ENCODE measurements at regions not wholly inside any gene's neighbourhood (a gene's known extent, or its start where the extent isn't known, plus 50 kb on each side); places are given as distances from the start of the nearest gene placed in this dataset.

GRCh38 chr2:15092691-15093090, 460.2 kb downstream of the LRATD1 start:
- H3K4me3 ChIP-seq (ENCODE audit: low read depth, low read length) = no peak overlapping the region
- TF ChIP-seq CTCF (IDR thresholded peaks at IDR 0.05; ENCODE audit: low read depth, low read length, missing control alignments) = no peak
- DNase-seq (ENCODE audit: low read depth) = no peak

- TF ChIP-seq CTCF (IDR thresholded peaks at IDR 0.05; ENCODE audit: low read depth, low read length, missing control alignments) = no peak
- H3K4me3 ChIP-seq (ENCODE audit: low read depth, low read length) = no peak overlapping the region
- DNase-seq (ENCODE audit: low read depth) = no peak
These were observed 461.6 kb downstream of the LRATD1 start for GRCh38 chr2:15094161-15094560.

GRCh38 chr2:15096873-15097272, 464.3 kb downstream of the NBAS start:
- no peak for DNase-seq (ENCODE audit: low read depth)
- no peak overlapping the region for H3K4me3 ChIP-seq (ENCODE audit: low read depth, low read length)
- TF ChIP-seq CTCF (IDR thresholded peaks at IDR 0.05; ENCODE audit: low read depth, low read length, missing control alignments) = no peak

GRCh38 chr2:15107137-15107536, 454.0 kb downstream of the NBAS start:
- TF ChIP-seq CTCF (IDR thresholded peaks at IDR 0.05; ENCODE audit: low read depth, low read length, missing control alignments) = no peak

GRCh38 chr2:15111718-15112117, 449.4 kb downstream of the NBAS start:
- no peak for TF ChIP-seq CTCF (IDR thresholded peaks at IDR 0.05; ENCODE audit: low read depth, low read length, missing control alignments)
- H3K4me3 ChIP-seq (ENCODE audit: low read depth, low read length) = no peak overlapping the region
- no peak for DNase-seq (ENCODE audit: low read depth)

More at GRCh38 chr2:15107137-15107536, 454.0 kb downstream of the NBAS start:
- DNase-seq (ENCODE audit: low read depth) = no peak
- H3K4me3 ChIP-seq (ENCODE audit: low read depth, low read length) = no peak overlapping the region

- H3K4me3 ChIP-seq (ENCODE audit: low read depth, low read length) = no peak overlapping the region
- TF ChIP-seq CTCF (IDR thresholded peaks at IDR 0.05; ENCODE audit: low read depth, low read length, missing control alignments) = no peak
- no peak for DNase-seq (ENCODE audit: low read depth)
These were observed 448.9 kb downstream of the NBAS start for GRCh38 chr2:15112216-15112615.

- TF ChIP-seq CTCF (IDR thresholded peaks at IDR 0.05; ENCODE audit: low read depth, low read length, missing control alignments) = no peak
- DNase-seq (ENCODE audit: low read depth) = no peak
- H3K4me3 ChIP-seq (ENCODE audit: low read depth, low read length) = no peak overlapping the region
These were observed 445.4 kb downstream of the NBAS start for GRCh38 chr2:15115776-15116175.
